VCaP (cell line): ENCODE measurements at regions not wholly inside any gene's neighbourhood (a gene's known extent, or its start where the extent isn't known, plus 50 kb on each side); places are given as distances from the start of the nearest gene placed in this dataset.

Source experiments
- H3K27ac ChIP-seq: fragments of 450-650 bp; 2 replicates; pipeline ENCODE4 v1.5.1; 2017
- CTCF ChIP-seq: fragments of 450-650 bp; conservative IDR thresholded peaks from 2 replicates; pipeline ENCODE4 v1.5.1; 2017; ENCODE audit warnings: mild to moderate bottlenecking, moderate library complexity

- no peak for TF ChIP-seq CTCF
- no peak overlapping the region for H3K27ac ChIP-seq
Observed at GRCh38 chr3:112773-113172, 83.8 kb upstream of the CHL1 start.

- no peak overlapping the region for H3K27ac ChIP-seq
- no peak for TF ChIP-seq CTCF
Observed at GRCh38 chr3:118666-119065, 77.9 kb upstream of the CHL1 start.

GRCh38 chr3:123341-123740, 73.2 kb upstream of the CHL1 start:
- no peak for TF ChIP-seq CTCF
- no peak overlapping the region for H3K27ac ChIP-seq

GRCh38 chr3:124557-125179, 71.9 kb upstream of the CHL1 start:
- no peak for TF ChIP-seq CTCF
- H3K27ac ChIP-seq: no peak overlapping the region

- H3K27ac ChIP-seq: no peak overlapping the region
- TF ChIP-seq CTCF: no peak
Observed at GRCh38 chr3:128515-129172, 67.9 kb upstream of the CHL1 start.

GRCh38 chr3:131151-131888, 65.2 kb upstream of the CHL1 start:
- TF ChIP-seq CTCF: no peak

GRCh38 chr3:132378-132777, 64.2 kb upstream of the CHL1 start:
- TF ChIP-seq CTCF: no peak
- H3K27ac ChIP-seq: no peak overlapping the region

More at GRCh38 chr3:131151-131888, 65.2 kb upstream of the CHL1 start:
- H3K27ac ChIP-seq: no peak overlapping the region
